Calu3 (cell line): ENCODE measurements at regions not wholly inside any gene's neighbourhood (a gene's known extent, or its start where the extent isn't known, plus 50 kb on each side); places are given as distances from the start of the nearest gene placed in this dataset.
A peak's percentile ranks its signal among the peaks of the same experiment; 100 is the strongest.

Experiments used
- BruUV-seq: library from RNA; stranded (reverse); fragments of 400-500 nt; replicated peaks from 2 replicates; lab custom pipeline; 2021; lab: Mats Ljungman, UMichigan
- CTCF ChIA-PET: fragments of 300-600 bp; sonication (Branson Sonifier 250); formaldehyde crosslinking; loops from one replicate; lab custom pipeline; 2022; ENCODE audit warnings: antibody characterized with exemption; lab: Charles Lee
- DNase-seq: peaks from one replicate; pipeline ENCODE4 v3.0.0; 2022
- H3K27ac Mint-ChIP-seq: one replicate; pipeline ENCODE4 v1.8.0; 2022; ENCODE audit warnings: mixed read lengths; ENCODE audit not compliant: unreplicated experiment
- H3K27me3 Mint-ChIP-seq: one replicate; pipeline ENCODE4 v1.8.0; 2022; ENCODE audit warnings: mixed read lengths; ENCODE audit not compliant: unreplicated experiment
- H3K36me3 Mint-ChIP-seq: one replicate; pipeline ENCODE4 v1.8.0; 2022; ENCODE audit warnings: mild to moderate bottlenecking, moderate library complexity, mixed read lengths; ENCODE audit not compliant: insufficient read depth, unreplicated experiment
- H3K4me1 Mint-ChIP-seq: one replicate; pipeline ENCODE4 v1.8.0; 2022; ENCODE audit warnings: mild to moderate bottlenecking, low read depth, mixed read lengths; ENCODE audit not compliant: unreplicated experiment
- H3K4me3 Mint-ChIP-seq: one replicate; pipeline ENCODE4 v1.8.0; 2022; ENCODE audit warnings: mild to moderate bottlenecking, low read depth, moderate library complexity, mixed read lengths; ENCODE audit not compliant: unreplicated experiment
- H3K9me3 Mint-ChIP-seq: one replicate; pipeline ENCODE4 v1.8.0; 2022; ENCODE audit warnings: low read depth, mixed read lengths; ENCODE audit not compliant: unreplicated experiment
- CTCF ChIP-seq: fragments of 200-600 bp; IDR thresholded peaks from one replicate; pipeline ENCODE4 v1.8.0; 2022; ENCODE audit warnings: antibody characterized with exemption; ENCODE audit not compliant: unreplicated experiment
- intact Hi-C: fragments of 100-400 bp; cut with micrococcal nuclease; formaldehyde crosslinking; loops from one replicate; pipeline ENCODE4 v1.10.0; 2022; ENCODE audit not compliant: unreplicated experiment

DNA sequence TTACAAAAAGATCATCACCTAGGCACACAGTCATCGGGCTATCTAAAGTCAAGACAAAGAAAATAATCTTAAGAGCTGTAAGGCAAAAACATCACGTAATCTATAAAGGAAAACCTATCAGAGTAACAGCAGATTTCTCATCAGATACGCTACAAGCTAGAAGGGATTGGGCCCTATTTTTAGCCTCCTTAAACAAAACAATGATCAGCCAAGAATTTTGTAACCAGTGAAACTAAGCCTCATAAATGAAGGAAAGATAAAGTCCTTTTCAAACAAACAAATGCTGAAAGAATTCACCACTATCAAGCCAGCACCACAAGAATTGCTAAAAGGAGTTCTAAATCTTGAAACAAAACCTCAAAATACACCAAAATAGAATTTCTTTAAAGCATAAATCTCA, 191.6 kb upstream of the BMP4 start:
- no peaks in the 10 kb centered on the region for H3K27me3 Mint-ChIP-seq
- intact Hi-C loops = no loop called here
- no peak for DNase-seq

DNA sequence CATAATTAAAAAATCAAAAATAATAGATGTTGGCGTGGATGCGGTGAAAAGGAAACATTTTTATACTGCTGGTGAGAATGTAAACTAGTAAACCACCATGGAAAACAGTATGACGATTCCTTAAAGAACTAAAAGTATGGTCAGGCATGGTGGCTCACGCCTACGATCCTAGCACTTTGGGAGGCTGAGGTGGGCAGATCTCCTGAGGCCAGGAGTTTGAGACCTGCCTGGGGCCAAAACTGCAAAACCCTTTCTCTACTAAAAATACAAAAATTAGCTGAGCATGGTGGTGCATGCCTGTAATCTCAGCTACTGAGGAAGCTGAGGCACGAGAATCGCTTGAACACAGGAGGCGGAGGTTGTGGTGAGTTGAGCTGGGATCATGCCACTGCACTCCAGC, 195.7 kb upstream of the BMP4 start:
- Mint-ChIP-seq H3K4me1 (no peaks in the 10 kb centered on the region), H3K27ac (no peak overlapping the region), H3K36me3 (no peaks in the 10 kb centered on the region), H3K27me3 (no peaks in the 10 kb centered on the region), H3K9me3 (peaks cover 8% of the 10 kb centered on the region), H3K4me3 (no peak overlapping the region)
- CTCF ChIA-PET = no interaction called here
- no peak for DNase-seq
- intact Hi-C loops = no loop called here
- no TSS peak for BruUV-seq
- no peak for TF ChIP-seq CTCF

More for the DNA sequence above, 191.6 kb upstream of the BMP4 start:
- no peak overlapping the region for H3K4me3 Mint-ChIP-seq
- no peaks in the 10 kb centered on the region for H3K4me1 Mint-ChIP-seq
- H3K36me3 Mint-ChIP-seq = no peaks in the 10 kb centered on the region
- H3K9me3 Mint-ChIP-seq = peaks cover 6% of the 10 kb centered on the region
- TF ChIP-seq CTCF = no peak
- CTCF ChIA-PET = interaction anchor here (0.6 kb wide), 1 partner anchor 201 kb away, joined by 4 read pairs; no protein-coding TSS in a partner anchor
- no peak overlapping the region for H3K27ac Mint-ChIP-seq
- BruUV-seq = no TSS peak

DNA sequence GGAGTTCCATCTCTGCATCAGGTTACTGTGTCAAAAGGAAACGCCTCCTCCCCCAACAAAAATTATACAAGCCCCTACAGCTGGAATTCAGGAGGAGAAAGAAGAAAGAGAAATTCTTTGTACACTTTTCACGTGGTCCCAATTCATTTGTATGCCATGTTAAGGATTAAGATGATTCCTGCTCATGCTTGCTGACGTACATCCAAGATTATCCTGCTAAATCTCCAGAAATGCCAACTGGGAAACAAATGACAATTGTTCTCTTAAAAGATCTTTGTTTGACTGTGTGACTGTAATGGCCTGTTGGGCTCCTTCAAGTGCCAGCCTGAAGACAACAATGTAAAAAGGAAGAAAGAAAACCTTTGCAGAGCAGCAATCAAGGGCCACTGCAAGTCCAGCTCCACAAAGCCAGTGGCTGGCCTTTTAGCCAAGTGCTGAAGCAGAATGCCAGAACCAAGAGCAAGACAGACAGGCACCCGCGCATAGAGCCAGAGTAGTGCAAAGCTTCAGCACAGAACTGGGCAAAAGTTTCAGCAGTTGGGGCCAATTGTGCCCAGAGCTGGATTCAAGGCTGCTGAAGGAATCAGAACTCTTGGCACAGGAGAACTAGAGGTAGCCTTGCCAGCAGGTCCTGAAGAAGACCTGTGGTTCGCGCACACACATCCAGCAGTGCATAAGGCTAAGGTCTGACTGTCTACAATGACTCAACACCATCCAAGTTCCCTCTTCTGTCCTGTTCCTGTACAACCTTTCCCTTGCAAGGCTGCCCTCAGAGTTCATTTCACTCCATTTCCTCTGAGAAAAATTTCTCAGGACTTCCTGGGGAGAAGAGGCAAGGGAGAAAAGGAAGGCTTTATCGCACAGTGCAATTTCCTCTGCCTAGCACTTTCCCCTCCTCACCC, 209.7 kb upstream of the BMP4 start:
- no peak overlapping the region for H3K4me3 Mint-ChIP-seq
- no peak for TF ChIP-seq CTCF
- CTCF ChIA-PET = no interaction called here
- DNase-seq = no peak
- H3K36me3 Mint-ChIP-seq = no peaks in the 10 kb centered on the region
- H3K27ac Mint-ChIP-seq = no peak overlapping the region
- peaks cover 22% of the 10 kb centered on the region for H3K4me1 Mint-ChIP-seq
- intact Hi-C loops = no loop called here
- H3K27me3 Mint-ChIP-seq = no peaks in the 10 kb centered on the region
- BruUV-seq = no TSS peak
- H3K9me3 Mint-ChIP-seq = no peaks in the 10 kb centered on the region

DNA sequence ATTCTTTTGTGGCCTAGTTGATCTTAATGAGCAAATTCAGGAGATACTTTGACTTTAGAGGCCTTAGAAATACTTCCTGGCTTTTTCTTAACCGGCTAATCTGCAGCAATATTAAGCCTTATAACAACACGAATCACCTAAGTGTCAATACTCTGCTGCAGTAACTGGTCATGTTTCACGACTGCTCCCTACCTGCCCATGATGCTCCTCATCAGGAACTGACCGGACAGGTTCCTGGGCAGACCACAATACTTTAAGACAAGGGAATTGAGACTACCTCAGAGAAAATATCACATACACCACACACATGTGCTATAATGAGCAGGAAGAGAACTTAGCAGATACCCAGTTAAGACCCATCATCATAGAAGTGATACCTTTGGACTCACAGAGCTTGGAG, 211.9 kb upstream of the BMP4 start:
- Mint-ChIP-seq H3K4me1 (peaks cover 23% of the 10 kb centered on the region), H3K27ac (no peak overlapping the region), H3K27me3 (no peaks in the 10 kb centered on the region), H3K9me3 (no peaks in the 10 kb centered on the region), H3K36me3 (no peaks in the 10 kb centered on the region), H3K4me3 (no peak overlapping the region)
- TF ChIP-seq CTCF = no peak
- DNase-seq = peak; percentile 54
- CTCF ChIA-PET = no interaction called here
- intact Hi-C loops = loop anchor here (2.0 kb wide), 1 partner anchor 212 kb away; the partner anchor contains the start of gene BMP4
- BruUV-seq = no TSS peak
